GM23338 (cell line): ENCODE measurements at regions not wholly inside any gene's neighbourhood (a gene's known extent, or its start where the extent isn't known, plus 50 kb on each side); places are given as distances from the start of the nearest gene placed in this dataset.

Experiments
- TF ChIP-seq, protein P1 (sequence below): IDR thresholded peaks from one replicate; pipeline ENCODE4 v1.6.1; 2018; ENCODE audit warnings: antibody characterized with exemption; ENCODE audit not compliant: unreplicated experiment
- TF ChIP-seq, protein P2 (sequence below), 2 experiments: fragments of 200-600 bp in 1 of 2; sonication (generic) in 1 of 2; conservative IDR thresholded peaks; 2 replicates each; pipeline versions ENCODE4 v1.5.1 to v1.6.1; 2016 to 2017; ENCODE audit warnings: antibody characterized with exemption in 2 of 2, low read depth in 2 of 2, mild to moderate bottlenecking in 2 of 2, moderate library complexity in 1 of 2

DNA sequence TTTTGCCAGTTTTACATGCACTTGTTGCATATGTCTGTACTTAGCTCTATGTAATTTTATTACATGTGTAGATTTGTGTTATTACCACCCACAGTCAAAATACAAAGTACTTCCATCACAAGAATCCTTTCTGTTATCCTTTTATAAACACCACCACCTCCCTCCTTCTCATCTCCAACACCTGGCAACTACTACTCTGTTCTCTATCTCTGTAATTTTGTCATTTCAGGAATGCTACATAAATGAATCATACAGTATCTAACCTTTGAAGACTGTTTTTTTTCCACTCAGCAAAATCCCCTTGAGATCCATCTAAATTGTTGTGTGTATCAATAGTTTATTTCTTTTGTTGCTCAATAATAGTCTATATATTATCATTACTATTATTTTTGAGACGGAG is 64.5 kb upstream of the COP1 start (continued):
- TF ChIP-seq, protein P1, sequence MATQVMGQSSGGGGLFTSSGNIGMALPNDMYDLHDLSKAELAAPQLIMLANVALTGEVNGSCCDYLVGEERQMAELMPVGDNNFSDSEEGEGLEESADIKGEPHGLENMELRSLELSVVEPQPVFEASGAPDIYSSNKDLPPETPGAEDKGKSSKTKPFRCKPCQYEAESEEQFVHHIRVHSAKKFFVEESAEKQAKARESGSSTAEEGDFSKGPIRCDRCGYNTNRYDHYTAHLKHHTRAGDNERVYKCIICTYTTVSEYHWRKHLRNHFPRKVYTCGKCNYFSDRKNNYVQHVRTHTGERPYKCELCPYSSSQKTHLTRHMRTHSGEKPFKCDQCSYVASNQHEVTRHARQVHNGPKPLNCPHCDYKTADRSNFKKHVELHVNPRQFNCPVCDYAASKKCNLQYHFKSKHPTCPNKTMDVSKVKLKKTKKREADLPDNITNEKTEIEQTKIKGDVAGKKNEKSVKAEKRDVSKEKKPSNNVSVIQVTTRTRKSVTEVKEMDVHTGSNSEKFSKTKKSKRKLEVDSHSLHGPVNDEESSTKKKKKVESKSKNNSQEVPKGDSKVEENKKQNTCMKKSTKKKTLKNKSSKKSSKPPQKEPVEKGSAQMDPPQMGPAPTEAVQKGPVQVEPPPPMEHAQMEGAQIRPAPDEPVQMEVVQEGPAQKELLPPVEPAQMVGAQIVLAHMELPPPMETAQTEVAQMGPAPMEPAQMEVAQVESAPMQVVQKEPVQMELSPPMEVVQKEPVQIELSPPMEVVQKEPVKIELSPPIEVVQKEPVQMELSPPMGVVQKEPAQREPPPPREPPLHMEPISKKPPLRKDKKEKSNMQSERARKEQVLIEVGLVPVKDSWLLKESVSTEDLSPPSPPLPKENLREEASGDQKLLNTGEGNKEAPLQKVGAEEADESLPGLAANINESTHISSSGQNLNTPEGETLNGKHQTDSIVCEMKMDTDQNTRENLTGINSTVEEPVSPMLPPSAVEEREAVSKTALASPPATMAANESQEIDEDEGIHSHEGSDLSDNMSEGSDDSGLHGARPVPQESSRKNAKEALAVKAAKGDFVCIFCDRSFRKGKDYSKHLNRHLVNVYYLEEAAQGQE, result no peak
- TF ChIP-seq, protein P2, sequence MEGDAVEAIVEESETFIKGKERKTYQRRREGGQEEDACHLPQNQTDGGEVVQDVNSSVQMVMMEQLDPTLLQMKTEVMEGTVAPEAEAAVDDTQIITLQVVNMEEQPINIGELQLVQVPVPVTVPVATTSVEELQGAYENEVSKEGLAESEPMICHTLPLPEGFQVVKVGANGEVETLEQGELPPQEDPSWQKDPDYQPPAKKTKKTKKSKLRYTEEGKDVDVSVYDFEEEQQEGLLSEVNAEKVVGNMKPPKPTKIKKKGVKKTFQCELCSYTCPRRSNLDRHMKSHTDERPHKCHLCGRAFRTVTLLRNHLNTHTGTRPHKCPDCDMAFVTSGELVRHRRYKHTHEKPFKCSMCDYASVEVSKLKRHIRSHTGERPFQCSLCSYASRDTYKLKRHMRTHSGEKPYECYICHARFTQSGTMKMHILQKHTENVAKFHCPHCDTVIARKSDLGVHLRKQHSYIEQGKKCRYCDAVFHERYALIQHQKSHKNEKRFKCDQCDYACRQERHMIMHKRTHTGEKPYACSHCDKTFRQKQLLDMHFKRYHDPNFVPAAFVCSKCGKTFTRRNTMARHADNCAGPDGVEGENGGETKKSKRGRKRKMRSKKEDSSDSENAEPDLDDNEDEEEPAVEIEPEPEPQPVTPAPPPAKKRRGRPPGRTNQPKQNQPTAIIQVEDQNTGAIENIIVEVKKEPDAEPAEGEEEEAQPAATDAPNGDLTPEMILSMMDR (conservative IDR thresholded peaks at IDR 0.05; ENCODE audit: low read depth in 2 of 2), result no peak
